ENCODE measurements at regions not wholly inside any gene's neighbourhood (a gene's known extent, or its start where the extent isn't known, plus 50 kb on each side); places are given as distances from the start of the nearest gene placed in this dataset.
"Not testable (repeated sequence)": the region's sequence is repeated elsewhere in the genome, so short reads cannot be mapped to it uniquely, and the experiment has no call there.

- no peak for DNase-seq
Observed at GRCh38 chr2:136284226-136285119, 166.5 kb upstream of the CXCR4 start.

GRCh38 chr2:136282251-136282650 lies 164.3 kb upstream of the CXCR4 start:
- no peak for DNase-seq

- no peak for DNase-seq
Observed at GRCh38 chr2:136281281-136282114, 163.5 kb upstream of the CXCR4 start.

DNA sequence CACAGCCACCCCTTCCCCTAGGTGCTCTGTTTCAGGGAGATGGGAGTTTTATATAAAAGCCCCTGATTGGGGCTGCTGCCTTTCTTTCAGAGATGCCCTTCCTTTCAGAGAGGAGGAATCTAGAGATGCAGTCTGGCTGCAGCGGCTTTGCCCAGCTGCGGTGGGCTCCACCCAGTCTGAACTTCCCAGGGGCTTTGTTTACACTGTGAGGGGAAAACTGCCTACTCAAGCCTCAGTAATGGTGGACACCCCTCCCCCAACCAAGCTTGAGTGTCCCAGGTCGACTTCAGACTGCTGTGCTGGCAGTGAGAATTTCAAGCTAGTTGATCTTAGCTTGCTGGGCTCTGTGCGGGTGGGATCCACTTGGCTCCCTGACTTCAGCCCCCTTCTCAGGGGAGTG lies 148.4 kb upstream of the CXCR4 start:
- not testable (repeated sequence) for DNase-seq

- no peak for DNase-seq
Observed at GRCh38 chr2:136259551-136259950, 141.6 kb upstream of the CXCR4 start.

DNA sequence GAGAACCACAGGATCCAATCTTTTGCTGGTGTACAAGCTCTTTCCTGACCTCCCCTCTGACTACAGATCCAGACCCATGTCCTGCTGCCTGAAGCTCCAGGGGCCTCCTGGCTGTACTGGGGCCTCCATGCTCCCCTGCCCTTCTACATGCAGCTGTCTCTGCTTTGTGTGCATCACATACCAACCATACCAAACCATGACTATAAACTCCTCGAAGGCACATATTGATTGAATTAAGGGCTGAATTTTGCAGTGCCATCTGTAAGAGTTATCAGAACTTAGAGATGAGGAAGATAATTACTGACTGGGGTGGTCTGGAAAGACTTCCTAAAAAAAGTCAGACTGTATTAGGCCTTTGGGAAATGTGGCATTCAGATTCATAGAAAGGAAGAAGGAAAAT lies 139.9 kb upstream of the CXCR4 start:
- DNase-seq: no peak

- DNase-seq: no peak
Observed at GRCh38 chr2:136255648-136256461, 137.9 kb upstream of the CXCR4 start.

DNA sequence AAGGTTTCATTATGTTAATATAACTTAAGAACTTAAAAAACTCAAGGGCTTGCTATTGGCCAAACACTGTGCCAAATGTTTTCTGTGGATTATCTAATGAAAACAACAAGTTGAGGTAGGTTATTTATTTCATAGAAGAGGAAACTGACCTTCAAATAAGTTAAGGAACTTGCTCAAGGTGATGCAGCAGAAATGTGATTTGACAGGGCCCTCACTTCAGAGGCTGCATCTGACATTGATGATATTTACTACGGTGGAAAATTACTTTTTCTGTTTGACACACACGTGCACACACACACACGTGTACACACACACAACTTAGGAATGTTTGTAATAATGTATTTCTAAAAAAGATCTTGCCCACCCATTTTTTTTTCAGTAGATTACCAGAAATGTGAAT lies 137.2 kb upstream of the CXCR4 start:
- no peak for DNase-seq

DNA sequence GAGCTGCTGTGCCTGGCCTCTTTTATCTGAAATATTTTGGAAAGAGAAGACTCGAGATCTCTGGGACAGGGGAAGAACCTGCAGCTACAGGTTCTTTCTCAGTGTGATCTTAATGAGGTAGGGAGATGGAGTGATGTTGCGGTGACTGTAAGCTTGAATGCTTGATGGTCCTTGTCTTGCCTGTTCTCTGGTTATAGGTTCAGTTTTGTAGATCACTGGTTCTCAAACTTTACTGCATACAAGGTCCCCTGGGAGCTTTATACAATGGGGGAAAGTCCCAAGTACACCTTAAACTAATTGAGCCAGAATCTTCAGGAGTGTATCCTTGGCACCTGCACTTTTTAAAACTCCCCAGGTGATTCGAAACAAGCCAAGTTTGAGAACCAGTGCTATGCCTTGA lies 136.7 kb upstream of the CXCR4 start:
- no peak for DNase-seq

- no peak for DNase-seq
Observed at GRCh38 chr2:136253288-136254004, 135.5 kb upstream of the CXCR4 start.

DNA sequence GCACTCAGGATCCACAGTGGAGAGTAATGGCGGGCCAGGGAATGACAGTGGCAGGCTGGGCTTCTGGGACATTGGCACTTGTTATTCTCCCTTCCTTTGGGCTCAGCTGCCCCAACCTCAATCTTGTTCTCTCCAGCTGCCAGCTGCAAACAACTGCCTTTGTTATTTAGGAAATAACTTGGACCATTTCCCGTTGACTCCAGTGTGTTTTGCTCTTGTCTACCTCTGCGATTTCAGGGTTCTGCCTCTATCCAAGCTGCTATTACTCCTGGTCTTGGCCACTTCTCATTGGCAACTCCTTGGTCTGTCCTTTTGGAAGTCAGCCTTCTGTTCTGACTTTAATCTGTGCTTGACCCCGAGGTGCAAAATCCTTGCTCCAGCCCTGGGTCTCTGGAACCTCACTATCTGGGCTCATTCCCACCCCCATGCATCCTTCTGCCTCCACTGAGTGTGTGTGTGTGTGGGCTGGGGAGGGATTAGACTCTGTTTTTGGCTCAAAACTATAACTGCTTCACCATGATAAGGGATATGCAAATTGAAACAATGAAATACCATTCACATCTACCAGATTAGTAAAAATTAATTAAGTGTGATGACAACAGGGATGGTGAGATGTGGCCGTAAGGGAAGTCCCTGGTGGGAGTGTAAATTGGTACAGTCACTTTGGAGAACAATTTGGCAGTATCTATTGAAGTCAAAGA lies 134.1 kb upstream of the CXCR4 start:
- DNase-seq: no peak

DNA sequence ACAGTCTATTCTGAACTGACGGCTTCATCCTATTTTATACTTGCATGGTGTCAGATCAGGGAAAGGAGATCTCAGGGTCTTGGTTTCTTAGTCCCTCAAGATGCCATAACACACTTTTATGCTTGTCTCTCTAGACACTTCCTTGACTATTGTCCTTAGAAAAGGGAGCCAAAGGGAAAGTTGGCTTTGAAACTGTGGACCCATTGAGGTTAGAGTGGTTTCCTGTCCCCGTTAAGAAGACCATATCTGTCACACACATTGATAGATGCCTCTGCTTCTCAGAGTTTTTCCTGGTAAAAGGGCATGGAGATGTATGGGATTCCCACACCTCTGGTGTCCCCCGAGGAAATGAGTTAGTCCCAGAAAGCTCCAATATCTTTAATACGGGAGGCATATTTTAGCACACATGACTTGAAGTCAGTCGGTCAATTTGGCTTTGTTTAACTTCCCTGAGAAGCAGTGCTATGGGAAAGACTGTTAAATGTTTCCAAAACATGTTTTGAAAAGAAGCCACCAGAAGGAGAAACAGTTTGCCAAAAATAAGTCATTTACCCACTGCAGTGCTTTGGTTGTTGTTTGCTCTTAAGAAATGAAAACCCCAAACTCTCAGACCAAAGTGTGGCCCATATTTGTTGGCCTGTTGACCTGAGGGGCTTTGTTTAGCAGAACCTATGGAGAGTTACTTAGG lies 133.4 kb upstream of the CXCR4 start:
- no peak for DNase-seq

- no peak for DNase-seq
Observed at GRCh38 chr2:136250131-136250530, 132.2 kb upstream of the CXCR4 start.

GRCh38 chr2:136248907-136249306 lies 131.0 kb upstream of the CXCR4 start:
- DNase-seq: no peak

- DNase-seq: no peak
Observed at GRCh38 chr2:136248242-136248641, 130.3 kb upstream of the CXCR4 start.

GRCh38 chr2:136247204-136247950 lies 129.4 kb upstream of the CXCR4 start:
- no peak for DNase-seq

GRCh38 chr2:136246086-136246669 lies 128.2 kb upstream of the CXCR4 start:
- peak; percentile 68 for DNase-seq

GRCh38 chr2:136245211-136245610 lies 127.3 kb upstream of the CXCR4 start:
- no peak for DNase-seq

DNA sequence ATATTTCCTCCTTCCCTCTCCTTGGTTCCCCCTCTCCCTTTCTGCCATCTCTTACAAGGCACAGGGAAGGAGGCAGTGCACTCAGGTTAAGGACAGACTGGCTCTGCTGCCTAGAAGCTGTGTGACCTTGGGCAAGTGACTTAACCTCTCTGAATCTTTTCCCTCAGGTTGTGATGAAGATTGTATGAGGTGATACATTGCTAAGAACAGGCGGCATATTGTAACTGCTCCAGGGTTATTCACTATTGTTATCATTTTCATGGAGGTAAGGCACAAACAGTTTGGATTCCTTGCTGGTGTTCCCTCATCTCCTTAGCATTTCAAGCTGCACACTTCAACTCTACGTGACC lies 126.6 kb upstream of the CXCR4 start:
- no peak for DNase-seq

Data from left kidney (tissue), 1 donor.